HEK293 (cell line): ENCODE measurements at regions not wholly inside any gene's neighbourhood (a gene's known extent, or its start where the extent isn't known, plus 50 kb on each side); places are given as distances from the start of the nearest gene placed in this dataset.

Source experiments
- SCRT2 ChIP-seq: fragments of 450-650 bp; formaldehyde crosslinking; IDR thresholded peaks from 2 replicates; pipeline ENCODE4 v1.5.1; 2016; ENCODE audit warnings: missing biosample characterization, missing genetic modification characterization
- SP2 ChIP-seq: fragments of 450-650 bp; formaldehyde crosslinking; IDR thresholded peaks from 2 replicates; pipeline ENCODE4 v1.5.1; 2016; ENCODE audit warnings: missing biosample characterization, missing genetic modification characterization
- ZBTB1 ChIP-seq: fragments of 450-650 bp; formaldehyde crosslinking; IDR thresholded peaks from 2 replicates; pipeline ENCODE4 v1.5.1; 2016; ENCODE audit warnings: missing biosample characterization, missing genetic modification characterization
- ZBTB7A ChIP-seq: fragments of 450-650 bp; formaldehyde crosslinking; IDR thresholded peaks from 2 replicates; pipeline ENCODE4 v1.5.1; 2016; ENCODE audit warnings: low read depth, missing biosample characterization, missing genetic modification characterization
- ZNF292 ChIP-seq: fragments of 450-650 bp; formaldehyde crosslinking; IDR thresholded peaks from 2 replicates; pipeline ENCODE4 v1.5.1; 2016; ENCODE audit warnings: low read depth, missing biosample characterization, missing genetic modification characterization, borderline replicate concordance
- ZNF416 ChIP-seq: fragments of 450-650 bp; formaldehyde crosslinking; IDR thresholded peaks from 2 replicates; pipeline ENCODE4 v1.5.1; 2016; ENCODE audit warnings: missing biosample characterization, missing genetic modification characterization
- ZNF544 ChIP-seq: fragments of 450-650 bp; formaldehyde crosslinking; IDR thresholded peaks from 2 replicates; pipeline ENCODE4 v1.5.0; 2017; ENCODE audit warnings: missing biosample characterization, missing genetic modification characterization
- ZSCAN16 ChIP-seq: fragments of 450-650 bp; formaldehyde crosslinking; IDR thresholded peaks from 2 replicates; pipeline ENCODE4 v1.5.1; 2016; ENCODE audit warnings: missing biosample characterization, missing genetic modification characterization
- TF ChIP-seq, protein P1 (sequence below): fragments of 450-650 bp; IDR thresholded peaks from 2 replicates; pipeline ENCODE4 v1.5.1; 2018; ENCODE audit warnings: missing biosample characterization, mild to moderate bottlenecking, missing genetic modification characterization
- TF ChIP-seq, protein P2 (sequence below): fragments of 450-650 bp; formaldehyde crosslinking; IDR thresholded peaks from 2 replicates; pipeline ENCODE4 v1.5.1; 2016; ENCODE audit warnings: missing biosample characterization, missing genetic modification characterization
- TF ChIP-seq, protein P3 (sequence below): fragments of 450-650 bp; formaldehyde crosslinking; IDR thresholded peaks from 2 replicates; pipeline ENCODE4 v1.5.1; 2016; ENCODE audit warnings: missing biosample characterization, missing genetic modification characterization
- TF ChIP-seq, protein P4 (sequence below): fragments of 450-650 bp; formaldehyde crosslinking; IDR thresholded peaks from 2 replicates; pipeline ENCODE4 v1.5.1; 2016; ENCODE audit warnings: missing biosample characterization, missing genetic modification characterization
- TF ChIP-seq, protein P5 (sequence below): fragments of 450-650 bp; formaldehyde crosslinking; IDR thresholded peaks from 2 replicates; pipeline ENCODE4 v1.5.1; 2016; ENCODE audit warnings: missing biosample characterization, missing genetic modification characterization, borderline replicate concordance

DNA sequence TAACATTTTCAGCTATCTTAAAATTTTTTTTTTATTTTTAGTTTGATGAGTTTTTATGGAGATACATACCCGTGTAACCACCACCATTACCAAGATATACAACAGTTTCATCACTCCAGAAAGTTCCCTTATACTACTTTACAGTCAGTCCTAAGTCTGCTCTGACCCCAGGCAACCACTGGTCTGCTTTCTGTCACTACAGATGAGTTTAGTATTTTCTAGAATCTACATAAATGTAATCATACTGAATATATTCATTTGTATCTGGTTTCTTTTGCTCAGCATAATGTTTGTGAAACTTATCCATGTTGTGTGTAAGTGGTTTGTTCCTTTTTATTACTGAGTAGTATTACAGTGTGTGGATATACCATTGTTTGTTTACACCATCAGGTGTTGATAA lies 127.8 kb downstream of the GAS1 start:
- TF ChIP-seq ZSCAN16 (tag by site-specific recombination), result no peak
- no peak for TF ChIP-seq ZBTB7A (tag by site-specific recombination)
- no peak for TF ChIP-seq ZBTB1
- TF ChIP-seq ZNF544 (tag by site-specific recombination), result no peak
- no peak for TF ChIP-seq ZNF416 (tag by site-specific recombination)
- TF ChIP-seq, protein P1, sequence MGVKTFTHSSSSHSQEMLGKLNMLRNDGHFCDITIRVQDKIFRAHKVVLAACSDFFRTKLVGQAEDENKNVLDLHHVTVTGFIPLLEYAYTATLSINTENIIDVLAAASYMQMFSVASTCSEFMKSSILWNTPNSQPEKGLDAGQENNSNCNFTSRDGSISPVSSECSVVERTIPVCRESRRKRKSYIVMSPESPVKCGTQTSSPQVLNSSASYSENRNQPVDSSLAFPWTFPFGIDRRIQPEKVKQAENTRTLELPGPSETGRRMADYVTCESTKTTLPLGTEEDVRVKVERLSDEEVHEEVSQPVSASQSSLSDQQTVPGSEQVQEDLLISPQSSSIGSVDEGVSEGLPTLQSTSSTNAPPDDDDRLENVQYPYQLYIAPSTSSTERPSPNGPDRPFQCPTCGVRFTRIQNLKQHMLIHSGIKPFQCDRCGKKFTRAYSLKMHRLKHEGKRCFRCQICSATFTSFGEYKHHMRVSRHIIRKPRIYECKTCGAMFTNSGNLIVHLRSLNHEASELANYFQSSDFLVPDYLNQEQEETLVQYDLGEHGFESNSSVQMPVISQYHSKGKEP (tag by site-specific recombination), result no peak
- TF ChIP-seq, protein P2, sequence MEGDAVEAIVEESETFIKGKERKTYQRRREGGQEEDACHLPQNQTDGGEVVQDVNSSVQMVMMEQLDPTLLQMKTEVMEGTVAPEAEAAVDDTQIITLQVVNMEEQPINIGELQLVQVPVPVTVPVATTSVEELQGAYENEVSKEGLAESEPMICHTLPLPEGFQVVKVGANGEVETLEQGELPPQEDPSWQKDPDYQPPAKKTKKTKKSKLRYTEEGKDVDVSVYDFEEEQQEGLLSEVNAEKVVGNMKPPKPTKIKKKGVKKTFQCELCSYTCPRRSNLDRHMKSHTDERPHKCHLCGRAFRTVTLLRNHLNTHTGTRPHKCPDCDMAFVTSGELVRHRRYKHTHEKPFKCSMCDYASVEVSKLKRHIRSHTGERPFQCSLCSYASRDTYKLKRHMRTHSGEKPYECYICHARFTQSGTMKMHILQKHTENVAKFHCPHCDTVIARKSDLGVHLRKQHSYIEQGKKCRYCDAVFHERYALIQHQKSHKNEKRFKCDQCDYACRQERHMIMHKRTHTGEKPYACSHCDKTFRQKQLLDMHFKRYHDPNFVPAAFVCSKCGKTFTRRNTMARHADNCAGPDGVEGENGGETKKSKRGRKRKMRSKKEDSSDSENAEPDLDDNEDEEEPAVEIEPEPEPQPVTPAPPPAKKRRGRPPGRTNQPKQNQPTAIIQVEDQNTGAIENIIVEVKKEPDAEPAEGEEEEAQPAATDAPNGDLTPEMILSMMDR, result no peak
- TF ChIP-seq, protein P3, sequence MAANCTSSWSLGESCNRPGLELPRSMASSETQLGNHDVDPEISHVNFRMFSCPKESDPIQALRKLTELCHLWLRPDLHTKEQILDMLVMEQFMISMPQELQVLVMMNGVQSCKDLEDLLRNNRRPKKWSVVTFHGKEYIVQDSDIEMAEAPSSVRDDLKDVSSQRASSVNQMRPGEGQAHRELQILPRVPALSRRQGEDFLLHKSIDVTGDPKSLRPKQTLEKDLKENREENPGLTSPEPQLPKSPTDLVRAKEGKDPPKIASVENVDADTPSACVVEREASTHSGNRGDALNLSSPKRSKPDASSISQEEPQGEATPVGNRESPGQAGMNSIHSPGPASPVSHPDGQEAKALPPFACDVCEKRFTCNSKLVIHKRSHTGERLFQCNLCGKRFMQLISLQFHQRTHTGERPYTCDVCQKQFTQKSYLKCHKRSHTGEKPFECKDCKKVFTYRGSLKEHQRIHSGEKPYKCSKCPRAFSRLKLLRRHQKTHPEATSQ (tag by site-specific recombination), result no peak
- TF ChIP-seq, protein P4, sequence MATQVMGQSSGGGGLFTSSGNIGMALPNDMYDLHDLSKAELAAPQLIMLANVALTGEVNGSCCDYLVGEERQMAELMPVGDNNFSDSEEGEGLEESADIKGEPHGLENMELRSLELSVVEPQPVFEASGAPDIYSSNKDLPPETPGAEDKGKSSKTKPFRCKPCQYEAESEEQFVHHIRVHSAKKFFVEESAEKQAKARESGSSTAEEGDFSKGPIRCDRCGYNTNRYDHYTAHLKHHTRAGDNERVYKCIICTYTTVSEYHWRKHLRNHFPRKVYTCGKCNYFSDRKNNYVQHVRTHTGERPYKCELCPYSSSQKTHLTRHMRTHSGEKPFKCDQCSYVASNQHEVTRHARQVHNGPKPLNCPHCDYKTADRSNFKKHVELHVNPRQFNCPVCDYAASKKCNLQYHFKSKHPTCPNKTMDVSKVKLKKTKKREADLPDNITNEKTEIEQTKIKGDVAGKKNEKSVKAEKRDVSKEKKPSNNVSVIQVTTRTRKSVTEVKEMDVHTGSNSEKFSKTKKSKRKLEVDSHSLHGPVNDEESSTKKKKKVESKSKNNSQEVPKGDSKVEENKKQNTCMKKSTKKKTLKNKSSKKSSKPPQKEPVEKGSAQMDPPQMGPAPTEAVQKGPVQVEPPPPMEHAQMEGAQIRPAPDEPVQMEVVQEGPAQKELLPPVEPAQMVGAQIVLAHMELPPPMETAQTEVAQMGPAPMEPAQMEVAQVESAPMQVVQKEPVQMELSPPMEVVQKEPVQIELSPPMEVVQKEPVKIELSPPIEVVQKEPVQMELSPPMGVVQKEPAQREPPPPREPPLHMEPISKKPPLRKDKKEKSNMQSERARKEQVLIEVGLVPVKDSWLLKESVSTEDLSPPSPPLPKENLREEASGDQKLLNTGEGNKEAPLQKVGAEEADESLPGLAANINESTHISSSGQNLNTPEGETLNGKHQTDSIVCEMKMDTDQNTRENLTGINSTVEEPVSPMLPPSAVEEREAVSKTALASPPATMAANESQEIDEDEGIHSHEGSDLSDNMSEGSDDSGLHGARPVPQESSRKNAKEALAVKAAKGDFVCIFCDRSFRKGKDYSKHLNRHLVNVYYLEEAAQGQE (tag by site-specific recombination), result no peak
- TF ChIP-seq, protein P5, sequence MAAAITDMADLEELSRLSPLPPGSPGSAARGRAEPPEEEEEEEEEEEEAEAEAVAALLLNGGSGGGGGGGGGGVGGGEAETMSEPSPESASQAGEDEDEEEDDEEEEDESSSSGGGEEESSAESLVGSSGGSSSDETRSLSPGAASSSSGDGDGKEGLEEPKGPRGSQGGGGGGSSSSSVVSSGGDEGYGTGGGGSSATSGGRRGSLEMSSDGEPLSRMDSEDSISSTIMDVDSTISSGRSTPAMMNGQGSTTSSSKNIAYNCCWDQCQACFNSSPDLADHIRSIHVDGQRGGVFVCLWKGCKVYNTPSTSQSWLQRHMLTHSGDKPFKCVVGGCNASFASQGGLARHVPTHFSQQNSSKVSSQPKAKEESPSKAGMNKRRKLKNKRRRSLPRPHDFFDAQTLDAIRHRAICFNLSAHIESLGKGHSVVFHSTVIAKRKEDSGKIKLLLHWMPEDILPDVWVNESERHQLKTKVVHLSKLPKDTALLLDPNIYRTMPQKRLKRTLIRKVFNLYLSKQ (tag by site-specific recombination), result no peak
- no peak for TF ChIP-seq ZNF292
- no peak for TF ChIP-seq SP2 (tag by site-specific recombination)
- no peak for TF ChIP-seq SCRT2
